HEK293T (cell line): ENCODE measurements at regions not wholly inside any gene's neighbourhood (a gene's known extent, or its start where the extent isn't known, plus 50 kb on each side); places are given as distances from the start of the nearest gene placed in this dataset.
"Not testable (repeated sequence)": the region's sequence is repeated elsewhere in the genome, so short reads cannot be mapped to it uniquely, and the experiment has no call there.

ENCODE experiments used
- CTCF ChIA-PET: fragments of 350-600 bp; formaldehyde crosslinking; extraction: SDS; loops from one replicate; lab custom pipeline; 2021; ENCODE audit warnings: antibody characterized with exemption, inconsistent platforms; lab: Yijun Ruan, JAX
- POLR2A ChIA-PET: fragments of 350-600 bp; formaldehyde crosslinking; extraction: SDS; loops from one replicate; lab custom pipeline; 2020; ENCODE audit warnings: antibody characterized with exemption, inconsistent platforms; lab: Yijun Ruan, JAX
- DNase-seq: peaks from one replicate; pipeline ENCODE4 v3.0.0; 2012; ENCODE audit warnings: mixed read lengths; ENCODE audit errors: extremely low spot score
- ARNT ChIP-seq: fragments of 450-650 bp; IDR thresholded peaks from 2 replicates; pipeline ENCODE4 v1.6.1; 2017; ENCODE audit warnings: mild to moderate bottlenecking
- BHLHE40 ChIP-seq: fragments of 450-650 bp; IDR thresholded peaks from 2 replicates; pipeline ENCODE4 v1.6.1; 2016; ENCODE audit warnings: mild to moderate bottlenecking, moderate library complexity, borderline replicate concordance
- CTBP1 ChIP-seq: fragments of 450-650 bp; IDR thresholded peaks from 2 replicates; pipeline ENCODE4 v1.6.1; 2016; ENCODE audit warnings: borderline replicate concordance
- ELF4 ChIP-seq: fragments of 450-650 bp; IDR thresholded peaks from 2 replicates; pipeline ENCODE4 v1.6.1; 2017; ENCODE audit warnings: antibody characterized with exemption
- FOXA1 ChIP-seq: fragments of 450-650 bp; IDR thresholded peaks from 2 replicates; pipeline ENCODE4 v1.6.1; 2016; ENCODE audit warnings: mild to moderate bottlenecking
- FOXK2 ChIP-seq: fragments of 450-650 bp; IDR thresholded peaks from 2 replicates; pipeline ENCODE4 v1.6.1; 2016; ENCODE audit warnings: mild to moderate bottlenecking
- FOXM1 ChIP-seq: fragments of 450-650 bp; IDR thresholded peaks from 2 replicates; pipeline ENCODE4 v1.6.1; 2017; ENCODE audit warnings: mild to moderate bottlenecking, borderline replicate concordance
- HDGF ChIP-seq: fragments of 450-650 bp; IDR thresholded peaks from 2 replicates; pipeline ENCODE4 v1.6.1; 2017; ENCODE audit warnings: antibody characterized with exemption, borderline replicate concordance
- L3MBTL2 ChIP-seq: fragments of 450-650 bp; conservative IDR thresholded peaks from 2 replicates; pipeline ENCODE4 v1.6.1; 2016; ENCODE audit warnings: mild to moderate bottlenecking
- LEF1 ChIP-seq: fragments of 450-650 bp; IDR thresholded peaks from 2 replicates; pipeline ENCODE4 v1.6.1; 2017; ENCODE audit warnings: mild to moderate bottlenecking, borderline replicate concordance
- NFRKB ChIP-seq: fragments of 450-650 bp; IDR thresholded peaks from 2 replicates; pipeline ENCODE4 v1.6.1; 2016; ENCODE audit warnings: mild to moderate bottlenecking, moderate library complexity
- SP1 ChIP-seq: fragments of 450-650 bp; IDR thresholded peaks from 2 replicates; pipeline ENCODE4 v1.6.1; 2017
- SUZ12 ChIP-seq: fragments of 450-650 bp; IDR thresholded peaks from 2 replicates; pipeline ENCODE4 v1.6.1; 2016; ENCODE audit warnings: mild to moderate bottlenecking
- TARDBP ChIP-seq: fragments of 450-650 bp; IDR thresholded peaks from 2 replicates; pipeline ENCODE4 v1.6.1; 2016
- ZNF384 ChIP-seq: fragments of 450-650 bp; IDR thresholded peaks from 2 replicates; pipeline ENCODE4 v1.6.1; 2016
- TF ChIP-seq, protein P1 (sequence below): fragments of 450-650 bp; IDR thresholded peaks from 2 replicates; pipeline ENCODE4 v1.6.1; 2016

DNA sequence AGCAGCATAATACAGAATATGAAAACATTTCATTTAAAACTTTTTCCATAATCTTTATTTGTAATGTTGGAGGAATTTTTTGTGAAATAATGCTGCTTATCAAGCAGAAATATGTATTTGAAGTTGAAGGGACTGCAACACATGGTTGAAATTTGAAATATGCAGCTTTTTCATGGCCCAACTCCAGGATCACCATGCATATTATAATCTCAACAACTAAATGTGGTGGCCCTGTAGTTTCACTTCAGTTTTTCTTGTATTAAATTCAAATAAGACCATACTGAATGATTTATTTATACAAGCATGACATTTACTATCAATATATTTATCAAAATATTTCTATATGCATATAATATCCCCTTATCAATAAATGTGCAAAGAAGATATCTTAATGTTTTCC is 157.7 kb upstream of the LHX8 start:
- DNase-seq: no peak
- ChIA-PET CTCF (no interaction called here), POLR2A (no interaction called here)
- TF ChIP-seq NFRKB (no peak), ARNT (no peak), LEF1 (no peak), FOXA1 (no peak), FOXK2 (no peak), TARDBP (no peak), BHLHE40 (no peak), ELF4 (no peak), SUZ12 (no peak), ZNF384 (no peak), CTBP1 (no peak), L3MBTL2 (no peak), FOXM1 (no peak), SP1 (no peak), HDGF (no peak)
- TF ChIP-seq, protein P1, sequence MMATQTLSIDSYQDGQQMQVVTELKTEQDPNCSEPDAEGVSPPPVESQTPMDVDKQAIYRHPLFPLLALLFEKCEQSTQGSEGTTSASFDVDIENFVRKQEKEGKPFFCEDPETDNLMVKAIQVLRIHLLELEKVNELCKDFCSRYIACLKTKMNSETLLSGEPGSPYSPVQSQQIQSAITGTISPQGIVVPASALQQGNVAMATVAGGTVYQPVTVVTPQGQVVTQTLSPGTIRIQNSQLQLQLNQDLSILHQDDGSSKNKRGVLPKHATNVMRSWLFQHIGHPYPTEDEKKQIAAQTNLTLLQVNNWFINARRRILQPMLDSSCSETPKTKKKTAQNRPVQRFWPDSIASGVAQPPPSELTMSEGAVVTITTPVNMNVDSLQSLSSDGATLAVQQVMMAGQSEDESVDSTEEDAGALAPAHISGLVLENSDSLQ: no peak

DNA sequence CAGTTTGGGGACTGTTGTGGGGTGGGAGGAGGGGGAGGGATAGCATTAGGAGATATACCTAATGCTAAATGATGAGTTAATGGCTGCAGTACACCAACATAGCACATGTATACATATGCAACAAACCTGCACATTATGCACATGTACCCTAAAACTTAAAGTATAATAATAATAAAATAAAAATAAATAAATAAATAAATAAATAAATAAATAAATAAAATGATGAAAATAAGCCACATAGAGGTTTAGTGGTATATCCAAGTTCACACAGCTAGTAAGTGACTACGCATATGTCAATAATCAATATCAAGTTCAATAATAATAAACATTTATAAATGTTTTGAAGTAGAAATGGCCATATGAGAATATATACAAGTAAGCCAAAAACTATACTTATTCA is 141.7 kb upstream of the LHX8 start:
- DNase-seq, POLR2A ChIA-PET: not testable (repeated sequence)
- CTCF ChIA-PET: interaction anchor here (0.6 kb wide), 1 partner anchor 212 kb away, joined by 5 read pairs; no protein-coding TSS in a partner anchor

DNA sequence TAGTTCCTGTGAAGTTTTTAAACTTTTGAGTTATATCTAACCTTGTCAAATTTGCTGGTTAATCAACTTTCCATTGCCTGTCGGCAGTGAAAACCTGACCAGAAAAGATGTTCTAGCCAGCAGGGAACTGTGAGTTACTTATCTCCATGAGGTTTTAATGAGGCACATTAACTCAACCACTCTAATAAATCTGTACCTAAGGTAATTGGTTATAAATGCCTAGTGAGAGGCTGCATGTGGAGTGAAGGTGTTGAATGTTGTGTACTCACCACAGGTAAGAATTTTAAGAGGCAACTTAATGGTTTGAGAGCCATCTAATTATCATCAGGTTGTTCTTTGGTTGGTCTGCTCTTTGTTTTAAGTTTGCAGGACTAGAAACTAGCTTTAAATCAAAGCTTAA is 138.4 kb upstream of the LHX8 start:
- ChIA-PET POLR2A (no interaction called here), CTCF (no interaction called here)
- no peak for DNase-seq
- no peak for TF ChIP-seq ZNF384
- no peak for TF ChIP-seq ARNT
- TF ChIP-seq FOXK2: no peak
- no peak for TF ChIP-seq TARDBP
- no peak for TF ChIP-seq CTBP1
- no peak for TF ChIP-seq LEF1
- no peak for TF ChIP-seq ELF4
- TF ChIP-seq SP1: no peak

- CTCF ChIA-PET: no interaction called here
- POLR2A ChIA-PET: no interaction called here
- DNase-seq: no peak
- TF ChIP-seq NFRKB (no peak), TARDBP (no peak), SP1 (no peak), HDGF (no peak), SUZ12 (no peak), FOXA1 (no peak), L3MBTL2 (no peak), FOXM1 (no peak), ELF4 (no peak), ARNT (no peak), BHLHE40 (no peak), FOXK2 (no peak), ZNF384 (no peak), CTBP1 (no peak), LEF1 (no peak)
- TF ChIP-seq, protein P1: no peak
These were observed 123.6 kb upstream of the LHX8 start for GRCh38 chr1:75010547-75010946.

GRCh38 chr1:75014250-75014649 is 119.9 kb upstream of the LHX8 start:
- TF ChIP-seq TARDBP: no peak
- no peak for TF ChIP-seq L3MBTL2
- no peak for TF ChIP-seq ZNF384
- TF ChIP-seq, protein P1: no peak
- TF ChIP-seq ARNT: no peak
- TF ChIP-seq FOXA1: no peak
- TF ChIP-seq BHLHE40: no peak
- no peak for TF ChIP-seq FOXM1
- no peak for TF ChIP-seq NFRKB
- CTCF ChIA-PET: no interaction called here
- DNase-seq: no peak
- POLR2A ChIA-PET: no interaction called here

- CTCF ChIA-PET: no interaction called here
- TF ChIP-seq, protein P1: no peak
- no peak for TF ChIP-seq TARDBP
- TF ChIP-seq ELF4: no peak
- no peak for TF ChIP-seq LEF1
- no peak for TF ChIP-seq FOXM1
- no peak for TF ChIP-seq ZNF384
- TF ChIP-seq HDGF: no peak
- TF ChIP-seq CTBP1: no peak
- TF ChIP-seq FOXA1: no peak
- TF ChIP-seq BHLHE40: no peak
- no peak for TF ChIP-seq SUZ12
- TF ChIP-seq L3MBTL2: no peak
- TF ChIP-seq FOXK2: no peak
- POLR2A ChIA-PET: no interaction called here
- no peak for DNase-seq
These were observed 111.2 kb upstream of the LHX8 start for GRCh38 chr1:75023005-75023404.
